GM21619 (cell line): ENCODE measurements at regions not wholly inside any gene's neighbourhood (a gene's known extent, or its start where the extent isn't known, plus 50 kb on each side); places are given as distances from the start of the nearest gene placed in this dataset.
"Not testable (repeated sequence)": the region's sequence is repeated elsewhere in the genome, so short reads cannot be mapped to it uniquely, and the experiment has no call there.

Source experiments
- ATAC-seq: cut with Tn5 transposase; IDR thresholded peaks from one replicate; pipeline ENCODE4 v1.9.1; 2021; ENCODE audit not compliant: unreplicated experiment

- ATAC-seq, result not testable (repeated sequence)
These were observed 730.3 kb downstream of the TRHDE start for GRCh38 chr12:73002504-73002903.

GRCh38 chr12:73009138-73009834, 737.1 kb downstream of the TRHDE start:
- not testable (repeated sequence) for ATAC-seq

GRCh38 chr12:73017981-73018380, 745.8 kb downstream of the TRHDE start:
- no peak for ATAC-seq

- ATAC-seq, result no peak
These were observed 781.7 kb downstream of the TRHDE start for GRCh38 chr12:73053893-73054292.

GRCh38 chr12:73057428-73057827, 785.3 kb downstream of the TRHDE start:
- ATAC-seq, result no peak

GRCh38 chr12:73065913-73066312, 793.7 kb downstream of the TRHDE start:
- no peak for ATAC-seq

GRCh38 chr12:73067616-73068015, 795.4 kb downstream of the TRHDE start:
- no peak for ATAC-seq

- no peak for ATAC-seq
These were observed 800.0 kb downstream of the TRHDE start for GRCh38 chr12:73072214-73072613.

- ATAC-seq, result no peak
These were observed 804.6 kb downstream of the TRHDE start for GRCh38 chr12:73076760-73077159.

- no peak for ATAC-seq
These were observed 811.6 kb downstream of the TRHDE start for GRCh38 chr12:73083736-73084135.

GRCh38 chr12:73106296-73106695, 834.1 kb downstream of the TRHDE start:
- ATAC-seq, result no peak

GRCh38 chr12:73106896-73107295, 834.7 kb downstream of the TRHDE start:
- ATAC-seq, result no peak

- no peak for ATAC-seq
These were observed 838.6 kb downstream of the TRHDE start for GRCh38 chr12:73110816-73111215.

GRCh38 chr12:73112035-73112816, 840.1 kb downstream of the TRHDE start:
- ATAC-seq, result no peak

GRCh38 chr12:73124480-73124879, 852.3 kb downstream of the TRHDE start:
- ATAC-seq, result no peak

GRCh38 chr12:73125148-73125547, 853.0 kb downstream of the TRHDE start:
- no peak for ATAC-seq

GRCh38 chr12:73136386-73136785, 864.2 kb downstream of the TRHDE start:
- ATAC-seq, result no peak

- not testable (repeated sequence) for ATAC-seq
These were observed 867.5 kb downstream of the TRHDE start for GRCh38 chr12:73139642-73140041.

GRCh38 chr12:73158341-73158740, 886.2 kb downstream of the TRHDE start:
- ATAC-seq, result no peak

GRCh38 chr12:73159954-73160353, 887.8 kb downstream of the TRHDE start:
- no peak for ATAC-seq

GRCh38 chr12:73161970-73162369, 889.8 kb downstream of the TRHDE start:
- no peak for ATAC-seq

- no peak for ATAC-seq
These were observed 908.6 kb downstream of the TRHDE start for GRCh38 chr12:73180734-73181133.
